Hepatocyte (in vitro differentiated cells): ENCODE measurements at regions not wholly inside any gene's neighbourhood (a gene's known extent, or its start where the extent isn't known, plus 50 kb on each side); places are given as distances from the start of the nearest gene placed in this dataset.
"Not testable (repeated sequence)": the region's sequence is repeated elsewhere in the genome, so short reads cannot be mapped to it uniquely, and the experiment has no call there.

Experiments used
- DNase-seq: peaks from one replicate; pipeline ENCODE4 v3.0.0-alpha.2; 2016; ENCODE audit warnings: low spot score
- H2AFZ ChIP-seq: fragments of 200-600 bp; sonication (generic); 2 replicates; pipeline ENCODE4 v1.6.0; 2016; ENCODE audit warnings: antibody characterized with exemption, mild to moderate bottlenecking
- H3K27ac ChIP-seq: fragments of 200-600 bp; sonication (generic); 2 replicates; pipeline ENCODE4 v1.5.1; 2016; ENCODE audit warnings: mild to moderate bottlenecking
- H3K27me3 ChIP-seq: fragments of 200-600 bp; sonication (generic); 2 replicates; pipeline ENCODE4 v1.6.1; 2016
- H3K36me3 ChIP-seq: fragments of 200-600 bp; sonication (generic); replicated peaks from 2 replicates; pipeline ENCODE4 v1.5.1; 2016; ENCODE audit warnings: low read depth; ENCODE audit not compliant: insufficient read depth
- H3K4me1 ChIP-seq: fragments of 200-600 bp; sonication (generic); 2 replicates; pipeline ENCODE4 v1.5.1; 2016; ENCODE audit warnings: mild to moderate bottlenecking, moderate library complexity; ENCODE audit not compliant: insufficient read depth
- H3K4me2 ChIP-seq: fragments of 200-600 bp; sonication (generic); 2 replicates; pipeline ENCODE4 v1.6.0; 2016
- H3K4me3 ChIP-seq: fragments of 200-600 bp; sonication (generic); 2 replicates; pipeline ENCODE4 v1.5.1; 2016; ENCODE audit warnings: mild to moderate bottlenecking
- H3K79me2 ChIP-seq: fragments of 200-600 bp; sonication (generic); 2 replicates; pipeline ENCODE4 v1.6.0; 2017; ENCODE audit warnings: mild to moderate bottlenecking
- H3K9me2 ChIP-seq: fragments of 200-600 bp; sonication (generic); replicated peaks from 2 replicates; pipeline ENCODE4 v1.6.0; 2017; ENCODE audit warnings: mild to moderate bottlenecking; ENCODE audit not compliant: insufficient read depth
- H3K9me3 ChIP-seq: fragments of 200-600 bp; sonication (generic); 2 replicates; pipeline ENCODE4 v1.5.1; 2016; ENCODE audit warnings: low read depth, mild to moderate bottlenecking
- H4K20me1 ChIP-seq: fragments of 200-600 bp; sonication (generic); 2 replicates; pipeline ENCODE4 v1.6.0; 2016; ENCODE audit warnings: mild to moderate bottlenecking; ENCODE audit not compliant: insufficient read depth, poor library complexity, severe bottlenecking
- CTCF ChIP-seq: fragments of 200-600 bp; sonication (generic); IDR thresholded peaks from 2 replicates; pipeline ENCODE4 v1.5.1; 2016; ENCODE audit warnings: antibody characterized with exemption, mild to moderate bottlenecking; ENCODE audit not compliant: poor library complexity
- EZH2 ChIP-seq: fragments of 200-600 bp; sonication (generic); IDR thresholded peaks from 2 replicates; pipeline ENCODE4 v1.6.1; 2016; ENCODE audit warnings: antibody characterized with exemption, mild to moderate bottlenecking, borderline replicate concordance
- EZH2phosphoT487 ChIP-seq: fragments of 200-600 bp; sonication (generic); IDR thresholded peaks from one replicate; pipeline ENCODE4 v1.6.1; 2018; ENCODE audit warnings: antibody characterized with exemption, mild to moderate bottlenecking, low read depth, moderate library complexity; ENCODE audit not compliant: unreplicated experiment, severe bottlenecking
- whole genome bisulfite sequencing: methylation state at CpG from one replicate; pipeline ENCODE4 v1.1.6; 2016; ENCODE audit warnings: low lambda C conversion rate; ENCODE audit errors: missing lambda C conversion rate; 5-methylcytosine and 5-hydroxymethylcytosine counted together

- Histone ChIP-seq H3K4me1 (no peaks in the 10 kb centered on the region), H2AFZ (no peak overlapping the region), H3K4me2 (no peak overlapping the region), H3K4me3 (no peak overlapping the region), H3K27me3 (no peaks in the 10 kb centered on the region), H3K9me3 (no peaks in the 10 kb centered on the region), H3K36me3 (no peaks in the 10 kb centered on the region), H4K20me1 (no peaks in the 10 kb centered on the region), H3K9me2 (no peaks in the 10 kb centered on the region), H3K79me2 (no peaks in the 10 kb centered on the region), H3K27ac (no peak overlapping the region)
- TF ChIP-seq EZH2phosphoT487 (no peak), CTCF (no peak), EZH2 (no peak)
- DNase-seq = no peak
- WGBS = 83% methylated on average over 2 of the region's 2 CpGs
These were observed 170.0 kb downstream of the ARL5B start for GRCh38 chr10:18829259-18829658.

- no peaks in the 10 kb centered on the region for H3K9me3 ChIP-seq
- TF ChIP-seq CTCF (no peak), EZH2phosphoT487 (no peak), EZH2 (no peak)
- H3K36me3 ChIP-seq = no peaks in the 10 kb centered on the region
- H3K27ac ChIP-seq = no peak overlapping the region
- WGBS = 74% methylated on average over 2 of the region's 2 CpGs
- DNase-seq = no peak
- H3K4me2 ChIP-seq = no peak overlapping the region
- H3K4me1 ChIP-seq = no peaks in the 10 kb centered on the region
- H3K79me2 ChIP-seq = no peaks in the 10 kb centered on the region
- no peak overlapping the region for H2AFZ ChIP-seq
- H3K4me3 ChIP-seq = no peak overlapping the region
- H4K20me1 ChIP-seq = no peaks in the 10 kb centered on the region
- H3K27me3 ChIP-seq = no peaks in the 10 kb centered on the region
- H3K9me2 ChIP-seq = no peaks in the 10 kb centered on the region
These were observed 171.0 kb downstream of the ARL5B start for GRCh38 chr10:18830277-18830676.

- not testable (repeated sequence) for DNase-seq, H3K9me3 ChIP-seq, H3K79me2 ChIP-seq, H3K4me3 ChIP-seq, H3K36me3 ChIP-seq, H4K20me1 ChIP-seq, H3K27ac ChIP-seq, H2AFZ ChIP-seq, H3K9me2 ChIP-seq, H3K4me2 ChIP-seq, H3K27me3 ChIP-seq, H3K4me1 ChIP-seq
- 81% methylated on average over 7 of the region's 7 CpGs for WGBS
These were observed 192.0 kb upstream of the MALRD1 start for GRCh38 chr10:18856623-18857022.

- Histone ChIP-seq H3K36me3 (no peaks in the 10 kb centered on the region), H3K9me3 (no peaks in the 10 kb centered on the region), H3K27ac (no peak overlapping the region), H2AFZ (no peak overlapping the region), H4K20me1 (no peaks in the 10 kb centered on the region), H3K4me1 (no peaks in the 10 kb centered on the region), H3K27me3 (no peaks in the 10 kb centered on the region), H3K9me2 (no peaks in the 10 kb centered on the region), H3K4me3 (no peak overlapping the region), H3K4me2 (no peak overlapping the region), H3K79me2 (no peaks in the 10 kb centered on the region)
- no peak for DNase-seq
- 92% methylated on average over 1 of the region's 1 CpG for WGBS
- TF ChIP-seq CTCF (no peak), EZH2phosphoT487 (no peak)
These were observed 188.9 kb upstream of the MALRD1 start for GRCh38 chr10:18859659-18860058.
